ENCODE measurements at regions not wholly inside any gene's neighbourhood (a gene's known extent, or its start where the extent isn't known, plus 50 kb on each side); places are given as distances from the start of the nearest gene placed in this dataset.

DNA sequence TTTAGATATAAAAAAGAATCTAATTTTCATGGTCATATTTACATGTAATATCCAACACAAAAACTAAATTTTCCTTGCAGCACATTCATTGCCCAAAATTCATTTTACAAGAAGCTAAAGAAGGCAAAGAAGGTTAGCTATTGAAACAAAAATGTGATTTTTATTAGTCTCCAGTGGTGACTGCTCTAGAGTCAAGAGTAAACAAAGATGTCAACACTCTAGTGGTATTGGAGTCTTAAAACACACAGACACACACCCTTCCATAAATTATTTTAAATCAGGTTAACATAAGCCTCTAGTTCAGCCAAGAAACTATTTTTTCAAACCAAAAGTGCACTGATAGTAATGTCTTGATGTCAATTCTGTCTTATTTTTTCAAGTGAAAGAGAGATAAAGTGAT, 329.2 kb downstream of the ZNF608 start:
- Mint-ChIP-seq H3K27me3 (ENCODE audit: low read depth) (no peaks in the 10 kb centered on the region), H3K27ac (no peak overlapping the region), H3K36me3 (peaks cover 8% of the 10 kb centered on the region), H3K4me3 (no peak overlapping the region), H3K9me3 (peaks cover 25% of the 10 kb centered on the region), H3K4me1 (no peaks in the 10 kb centered on the region)
- no peak for DNase-seq (ENCODE audit: low spot score in 2 of 2, unreplicated experiment in 2 of 2)
- TF ChIP-seq, protein P1, sequence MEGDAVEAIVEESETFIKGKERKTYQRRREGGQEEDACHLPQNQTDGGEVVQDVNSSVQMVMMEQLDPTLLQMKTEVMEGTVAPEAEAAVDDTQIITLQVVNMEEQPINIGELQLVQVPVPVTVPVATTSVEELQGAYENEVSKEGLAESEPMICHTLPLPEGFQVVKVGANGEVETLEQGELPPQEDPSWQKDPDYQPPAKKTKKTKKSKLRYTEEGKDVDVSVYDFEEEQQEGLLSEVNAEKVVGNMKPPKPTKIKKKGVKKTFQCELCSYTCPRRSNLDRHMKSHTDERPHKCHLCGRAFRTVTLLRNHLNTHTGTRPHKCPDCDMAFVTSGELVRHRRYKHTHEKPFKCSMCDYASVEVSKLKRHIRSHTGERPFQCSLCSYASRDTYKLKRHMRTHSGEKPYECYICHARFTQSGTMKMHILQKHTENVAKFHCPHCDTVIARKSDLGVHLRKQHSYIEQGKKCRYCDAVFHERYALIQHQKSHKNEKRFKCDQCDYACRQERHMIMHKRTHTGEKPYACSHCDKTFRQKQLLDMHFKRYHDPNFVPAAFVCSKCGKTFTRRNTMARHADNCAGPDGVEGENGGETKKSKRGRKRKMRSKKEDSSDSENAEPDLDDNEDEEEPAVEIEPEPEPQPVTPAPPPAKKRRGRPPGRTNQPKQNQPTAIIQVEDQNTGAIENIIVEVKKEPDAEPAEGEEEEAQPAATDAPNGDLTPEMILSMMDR (IDR thresholded peaks at IDR 0.05; ENCODE audit: unreplicated experiment) = no peak

GRCh38 chr5:124416627-124417026, 329.8 kb downstream of the ZNF608 start:
- H3K9me3 Mint-ChIP-seq = peaks cover 19% of the 10 kb centered on the region
- DNase-seq (ENCODE audit: low spot score in 2 of 2, unreplicated experiment in 2 of 2) = no peak
- H3K4me3 Mint-ChIP-seq = no peak overlapping the region
- no peaks in the 10 kb centered on the region for H3K4me1 Mint-ChIP-seq
- TF ChIP-seq, protein P1 (IDR thresholded peaks at IDR 0.05; ENCODE audit: unreplicated experiment) = no peak
- no peak overlapping the region for H3K27ac Mint-ChIP-seq
- peaks cover 5% of the 10 kb centered on the region for H3K36me3 Mint-ChIP-seq
- no peaks in the 10 kb centered on the region for H3K27me3 Mint-ChIP-seq (ENCODE audit: low read depth)

GRCh38 chr5:124414973-124415372, 331.5 kb downstream of the ZNF608 start:
- peaks cover 2% of the 10 kb centered on the region for H3K4me1 Mint-ChIP-seq
- peaks cover 13% of the 10 kb centered on the region for H3K9me3 Mint-ChIP-seq
- no peaks in the 10 kb centered on the region for H3K27me3 Mint-ChIP-seq (ENCODE audit: low read depth)
- H3K36me3 Mint-ChIP-seq = no peaks in the 10 kb centered on the region
- no peak overlapping the region for H3K4me3 Mint-ChIP-seq
- DNase-seq (ENCODE audit: low spot score in 2 of 2, unreplicated experiment in 2 of 2) = no peak
- H3K27ac Mint-ChIP-seq = no peak overlapping the region
- TF ChIP-seq, protein P1 (IDR thresholded peaks at IDR 0.05; ENCODE audit: unreplicated experiment) = no peak

DNA sequence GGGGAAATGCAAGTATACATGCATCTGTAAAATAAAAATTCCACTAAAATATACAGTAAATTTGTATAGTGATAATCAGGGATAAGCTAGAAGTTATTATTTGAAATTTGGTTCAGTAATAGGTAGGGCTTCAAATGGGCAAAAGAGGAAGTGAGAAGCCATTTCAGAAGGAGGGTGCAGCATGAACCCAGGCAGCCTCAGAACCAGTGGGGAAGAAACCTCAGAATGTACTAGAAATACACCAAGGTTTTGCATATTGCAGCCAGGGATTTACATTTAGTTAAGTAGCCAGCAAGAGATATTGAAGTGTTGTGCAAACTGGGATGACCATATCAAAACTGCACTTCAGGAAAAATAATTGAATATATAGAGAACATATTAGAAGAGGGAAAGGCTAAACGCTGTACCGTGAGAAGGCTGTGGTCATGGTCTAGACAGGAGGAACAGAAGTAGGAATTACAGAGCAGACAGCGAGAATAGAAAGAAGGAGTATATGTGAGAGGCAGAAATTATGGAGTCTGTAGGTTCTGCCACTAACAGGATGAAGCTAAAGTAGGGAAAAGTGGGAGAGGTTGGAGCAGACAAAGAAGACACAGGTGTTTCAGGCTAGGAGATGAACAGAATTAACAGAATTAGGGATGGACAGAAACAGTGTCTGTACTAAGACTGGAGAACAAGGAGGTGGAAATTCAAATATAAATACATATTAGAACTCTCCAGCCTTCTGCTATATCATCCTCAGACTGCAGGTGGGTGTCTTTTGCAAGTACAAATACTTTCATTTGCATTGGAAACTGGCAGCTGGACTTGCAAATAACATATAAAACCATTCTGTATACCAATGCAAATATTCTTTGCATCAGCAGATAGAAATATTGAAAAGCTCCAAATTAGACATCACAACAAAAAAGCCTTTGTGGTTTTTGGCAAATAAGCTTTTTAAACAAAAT, 335.6 kb downstream of the ZNF608 start:
- H3K27ac Mint-ChIP-seq = no peak overlapping the region
- TF ChIP-seq, protein P1 (IDR thresholded peaks at IDR 0.05; ENCODE audit: unreplicated experiment) = no peak
- peaks cover 13% of the 10 kb centered on the region for H3K9me3 Mint-ChIP-seq
- H3K4me3 Mint-ChIP-seq = no peak overlapping the region
- no peak for DNase-seq (ENCODE audit: low spot score in 2 of 2, unreplicated experiment in 2 of 2)
- H3K36me3 Mint-ChIP-seq = no peaks in the 10 kb centered on the region
- H3K27me3 Mint-ChIP-seq (ENCODE audit: low read depth) = no peaks in the 10 kb centered on the region
- peaks cover 2% of the 10 kb centered on the region for H3K4me1 Mint-ChIP-seq

GRCh38 chr5:124408738-124409453, 337.5 kb downstream of the ZNF608 start:
- Mint-ChIP-seq H3K4me1 (peaks cover 2% of the 10 kb centered on the region), H3K27ac (no peak overlapping the region)
- TF ChIP-seq, protein P1 (IDR thresholded peaks at IDR 0.05; ENCODE audit: unreplicated experiment) = no peak

More at GRCh38 chr5:124408738-124409453, 337.5 kb downstream of the ZNF608 start:
- no peaks in the 10 kb centered on the region for H3K36me3 Mint-ChIP-seq
- peaks cover 13% of the 10 kb centered on the region for H3K9me3 Mint-ChIP-seq
- DNase-seq (ENCODE audit: low spot score in 2 of 2, unreplicated experiment in 2 of 2) = no peak
- no peaks in the 10 kb centered on the region for H3K27me3 Mint-ChIP-seq (ENCODE audit: low read depth)
- H3K4me3 Mint-ChIP-seq = no peak overlapping the region
